PC-9 (cell line): ENCODE measurements at regions not wholly inside any gene's neighbourhood (a gene's known extent, or its start where the extent isn't known, plus 50 kb on each side); places are given as distances from the start of the nearest gene placed in this dataset.

Experiments used
- BruUV-seq: library from RNA; stranded (reverse); fragments of 400-500 nt; replicated peaks from 2 replicates; lab custom pipeline; 2021; lab: Mats Ljungman, UMichigan
- CTCF ChIA-PET: fragments of 300-600 bp; sonication (Branson Sonifier 250); formaldehyde crosslinking; loops from one replicate; lab custom pipeline; 2022; ENCODE audit warnings: antibody characterized with exemption; lab: Charles Lee
- POLR2A ChIA-PET: fragments of 300-600 bp; sonication (Branson Sonifier 250); formaldehyde crosslinking; loops from one replicate; lab custom pipeline; 2022; ENCODE audit warnings: antibody characterized with exemption; ENCODE audit not compliant: unreplicated experiment; lab: Charles Lee
- DNase-seq, 2 experiments: peaks; one replicate each; pipeline versions ENCODE4 v3.0.0 to v3.0.0-alpha.2; 2015 to 2022; ENCODE audit warnings: mixed read lengths in 1 of 2
- H2AFZ ChIP-seq: fragments of 200-600 bp; sonication (generic); 2 replicates; pipeline ENCODE4 v1.8.1; 2017; ENCODE audit warnings: antibody characterized with exemption
- H3F3A ChIP-seq: fragments of 200-600 bp; sonication (generic); 2 replicates; pipeline ENCODE4 v1.8.1; 2017; ENCODE audit warnings: antibody characterized with exemption, mild to moderate bottlenecking, low read depth; ENCODE audit not compliant: insufficient read depth
- H3K27ac ChIP-seq: fragments of 200-600 bp; sonication (generic); 2 replicates; pipeline ENCODE4 v1.6.1; 2016; ENCODE audit warnings: mixed run types
- H3K27me3 ChIP-seq: fragments of 200-600 bp; sonication (generic); 2 replicates; pipeline ENCODE4 v1.6.1; 2016; ENCODE audit warnings: low read depth, mixed run types; ENCODE audit not compliant: insufficient read depth
- H3K36me3 ChIP-seq: fragments of 200-600 bp; sonication (generic); 2 replicates; pipeline ENCODE4 v1.6.1; 2016; ENCODE audit warnings: low read depth, mixed run types
- H3K4me1 ChIP-seq: fragments of 200-600 bp; sonication (generic); replicated peaks from 2 replicates; pipeline ENCODE4 v1.6.1; 2016; ENCODE audit warnings: mixed run types; ENCODE audit not compliant: insufficient read depth
- H3K4me2 ChIP-seq: fragments of 200-600 bp; sonication (generic); 2 replicates; pipeline ENCODE4 v1.6.1; 2017; ENCODE audit warnings: mixed run types
- H3K4me3 ChIP-seq: fragments of 200-600 bp; sonication (generic); 2 replicates; pipeline ENCODE4 v1.6.1; 2016; ENCODE audit warnings: mixed run types
- H3K79me2 ChIP-seq: fragments of 200-600 bp; sonication (generic); 2 replicates; pipeline ENCODE4 v1.6.1; 2017; ENCODE audit warnings: low read depth, mixed run types
- H3K9me2 ChIP-seq: fragments of 200-600 bp; sonication (generic); 2 replicates; pipeline ENCODE4 v1.8.1; 2017; ENCODE audit warnings: mild to moderate bottlenecking; ENCODE audit not compliant: insufficient read depth
- H3K9me3 ChIP-seq: fragments of 200-600 bp; sonication (generic); 2 replicates; pipeline ENCODE4 v1.8.1; 2016; ENCODE audit warnings: low read depth; ENCODE audit not compliant: insufficient read depth
- H4K20me1 ChIP-seq: fragments of 200-600 bp; sonication (generic); 2 replicates; pipeline ENCODE4 v1.8.1; 2017; ENCODE audit not compliant: insufficient read depth
- CTCF ChIP-seq: fragments of 200-600 bp; sonication (generic); conservative IDR thresholded peaks from 2 replicates; pipeline ENCODE4 v1.6.1; 2017; ENCODE audit warnings: mixed run types, antibody characterized with exemption, mild to moderate bottlenecking, moderate library complexity
- EZH2 ChIP-seq: fragments of 200-600 bp; sonication (generic); IDR thresholded peaks from 2 replicates; pipeline ENCODE4 v1.8.0; 2017; ENCODE audit warnings: antibody characterized with exemption, low read depth
- intact Hi-C: fragments of 100-400 bp; cut with micrococcal nuclease; formaldehyde crosslinking; loops from one replicate; pipeline ENCODE4 v1.10.0; 2022; ENCODE audit not compliant: unreplicated experiment

- Histone ChIP-seq H3K4me1 (no peaks in the 10 kb centered on the region), H3K9me3 (no peaks in the 10 kb centered on the region), H4K20me1 (no peaks in the 10 kb centered on the region), H3F3A (no peaks in the 10 kb centered on the region), H3K27me3 (no peaks in the 10 kb centered on the region), H2AFZ (no peak overlapping the region), H3K4me2 (no peak overlapping the region), H3K79me2 (no peaks in the 10 kb centered on the region), H3K27ac (no peak overlapping the region), H3K9me2 (no peaks in the 10 kb centered on the region), H3K4me3 (no peak overlapping the region), H3K36me3 (no peaks in the 10 kb centered on the region)
- TF ChIP-seq EZH2: no peak
- no peak for TF ChIP-seq CTCF
- DNase-seq: no peak
- intact Hi-C loops: no loop called here
- no TSS peak for BruUV-seq
- POLR2A ChIA-PET: no interaction called here
- CTCF ChIA-PET: no interaction called here
These were observed 133.8 kb upstream of the HDAC9 start for GRCh38 chr7:18361756-18362155.

GRCh38 chr7:18363751-18364380 lies 131.7 kb upstream of the HDAC9 start:
- Histone ChIP-seq H3K4me3 (no peak overlapping the region), H3K4me2 (no peak overlapping the region), H3F3A (no peaks in the 10 kb centered on the region), H3K27me3 (no peaks in the 10 kb centered on the region), H3K79me2 (no peaks in the 10 kb centered on the region), H3K4me1 (no peaks in the 10 kb centered on the region), H3K9me3 (no peaks in the 10 kb centered on the region), H3K27ac (no peak overlapping the region), H3K36me3 (no peaks in the 10 kb centered on the region), H3K9me2 (no peaks in the 10 kb centered on the region), H2AFZ (peak overlapping the region; percentile 36; the same call in 1 of the 2 replicates), H4K20me1 (no peaks in the 10 kb centered on the region)
- no TSS peak for BruUV-seq
- no peak for TF ChIP-seq EZH2
- no peak for TF ChIP-seq CTCF
- POLR2A ChIA-PET: no interaction called here
- CTCF ChIA-PET: interaction anchor here (0.8 kb wide), 1 partner anchor 13 kb away, joined by 3 read pairs; no protein-coding TSS in a partner anchor
- intact Hi-C loops: no loop called here
- DNase-seq: no peak

- DNase-seq: no peak
- no peaks in the 10 kb centered on the region for H3K36me3 ChIP-seq
- H3K27ac ChIP-seq: no peak overlapping the region
- BruUV-seq: no TSS peak
- no peaks in the 10 kb centered on the region for H3K9me3 ChIP-seq
- H3F3A ChIP-seq: no peaks in the 10 kb centered on the region
- no peaks in the 10 kb centered on the region for H3K79me2 ChIP-seq
- no peaks in the 10 kb centered on the region for H3K9me2 ChIP-seq
- no peak for TF ChIP-seq EZH2
- no peak for TF ChIP-seq CTCF
- intact Hi-C loops: no loop called here
- ChIA-PET POLR2A (no interaction called here), CTCF (interaction anchor here (0.8 kb wide), 1 partner anchor 13 kb away, joined by 3 read pairs; no protein-coding TSS in a partner anchor)
- no peaks in the 10 kb centered on the region for H3K27me3 ChIP-seq
- no peak overlapping the region for H3K4me3 ChIP-seq
- no peak overlapping the region for H3K4me2 ChIP-seq
- peak overlapping the region; percentile 36; the same call in 1 of the 2 replicates for H2AFZ ChIP-seq
- no peaks in the 10 kb centered on the region for H3K4me1 ChIP-seq
- H4K20me1 ChIP-seq: no peaks in the 10 kb centered on the region
These were observed 131.2 kb upstream of the HDAC9 start for GRCh38 chr7:18364396-18364795.
